CD8-positive, alpha-beta memory T cell (primary cell): ENCODE measurements at regions not wholly inside any gene's neighbourhood (a gene's known extent, or its start where the extent isn't known, plus 50 kb on each side); places are given as distances from the start of the nearest gene placed in this dataset.

Experiments
- CTCF ChIA-PET: fragments of 350-600 bp; sonication (Branson Sonifier 250); formaldehyde crosslinking; loops from one replicate; lab custom pipeline; 2021; ENCODE audit warnings: antibody characterized with exemption; lab: Charles Lee
- POLR2A ChIA-PET: fragments of 350-600 bp; sonication (Branson Sonifier 250); formaldehyde crosslinking; loops from one replicate; lab custom pipeline; 2021; ENCODE audit warnings: antibody characterized with exemption; lab: Charles Lee
- DNase-seq, 5 donors: peaks; one replicate each; pipeline versions ENCODE4 v3.0.0 to v3.0.0-alpha.2; 2020 to 2022; ENCODE audit warnings: mixed read lengths in 1 of 5
- H3K27ac ChIP-seq: one replicate; pipeline ENCODE4 v1.7.0; 2013; ENCODE audit warnings: low read depth, mild to moderate bottlenecking, low read length, moderate library complexity
- H3K27me3 ChIP-seq: 2 replicates; pipeline ENCODE4 v1.7.0; 2013; ENCODE audit warnings: low read length, mild to moderate bottlenecking; ENCODE audit not compliant: insufficient read depth, poor library complexity, severe bottlenecking
- H3K36me3 ChIP-seq: 2 replicates; pipeline ENCODE4 v1.7.0; 2013; ENCODE audit warnings: mild to moderate bottlenecking, low read length, moderate library complexity; ENCODE audit not compliant: insufficient read depth
- H3K4me1 ChIP-seq: 2 replicates; pipeline ENCODE4 v1.7.0; 2013; ENCODE audit warnings: mild to moderate bottlenecking, low read length, moderate library complexity; ENCODE audit not compliant: insufficient read depth
- H3K4me3 ChIP-seq: 2 replicates; pipeline ENCODE4 v1.7.0; 2013; ENCODE audit warnings: mild to moderate bottlenecking, low read length
- H3K9me3 ChIP-seq: 2 replicates; pipeline ENCODE4 v1.7.0; 2013; ENCODE audit warnings: mild to moderate bottlenecking, low read length
- H3K27ac Mint-ChIP-seq, 8 donors: one replicate each; pipeline ENCODE4 v1.8.0; 2020 to 2021; ENCODE audit warnings: mixed read lengths in 8 of 8, mild to moderate bottlenecking in 6 of 8, inconsistent platforms in 3 of 8, moderate library complexity in 3 of 8
- H3K27me3 Mint-ChIP-seq, 2 donors: one replicate each; pipeline ENCODE4 v1.8.0; 2020 to 2021; ENCODE audit warnings: mixed read lengths in 2 of 2, mild to moderate bottlenecking in 1 of 2, moderate library complexity in 1 of 2
- H3K36me3 Mint-ChIP-seq, 3 donors: one replicate each; pipeline ENCODE4 v1.8.0; 2020 to 2021; ENCODE audit warnings: mixed read lengths in 3 of 3, inconsistent platforms in 1 of 3, mild to moderate bottlenecking in 1 of 3
- H3K4me1 Mint-ChIP-seq, 3 donors: one replicate each; pipeline ENCODE4 v1.8.0; 2020 to 2021; ENCODE audit warnings: mixed read lengths in 3 of 3, inconsistent platforms in 1 of 3, mild to moderate bottlenecking in 1 of 3
- H3K4me3 Mint-ChIP-seq, 7 donors: one replicate each; pipeline ENCODE4 v1.8.0; 2020 to 2021; ENCODE audit warnings: mixed read lengths in 7 of 7, mild to moderate bottlenecking in 6 of 7, moderate library complexity in 4 of 7, inconsistent platforms in 2 of 7
- H3K9me3 Mint-ChIP-seq, 5 donors: one replicate each; pipeline ENCODE4 v1.8.0; 2020 to 2022; ENCODE audit warnings: mixed read lengths in 5 of 5, mild to moderate bottlenecking in 3 of 5, moderate library complexity in 2 of 5, inconsistent platforms in 1 of 5

DNA sequence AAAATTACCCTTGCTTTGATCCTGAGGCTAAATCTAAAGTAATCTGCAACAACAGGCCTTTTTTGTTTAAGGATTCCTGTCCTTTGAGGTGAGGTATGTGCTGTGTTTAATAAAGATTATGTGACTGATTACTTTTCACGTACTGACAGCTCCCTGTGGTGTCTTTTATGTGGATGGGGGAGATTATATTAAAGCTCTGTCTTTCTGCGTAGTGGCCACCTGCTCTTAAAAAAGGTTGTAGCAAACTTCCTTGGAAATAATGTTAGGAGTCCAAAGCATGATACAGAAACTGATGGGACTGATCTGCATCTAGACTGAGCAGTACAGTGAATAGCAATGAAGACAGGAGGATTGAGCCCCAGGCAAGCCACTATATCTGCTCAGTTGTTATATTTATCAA, 453.0 kb upstream of the GOLIM4 start:
- H3K36me3 ChIP-seq: no peaks in the 10 kb centered on the region
- no peaks in the 10 kb centered on the region for H3K9me3 ChIP-seq
- Mint-ChIP-seq H3K27me3 (no peaks in the 10 kb centered on the region), H3K4me3 (no peak overlapping the region), H3K27ac (no peak overlapping the region), H3K4me1 (no peaks in the 10 kb centered on the region), H3K9me3 (peaks cover 2 to 15% (median 3%) of the 10 kb centered on the region in 5 donors), H3K36me3 (no peaks in the 10 kb centered on the region)
- POLR2A ChIA-PET: no interaction called here
- H3K4me1 ChIP-seq: no peaks in the 10 kb centered on the region
- H3K27me3 ChIP-seq: no peaks in the 10 kb centered on the region
- no peak overlapping the region for H3K27ac ChIP-seq
- DNase-seq: no peak
- CTCF ChIA-PET: no interaction called here
- H3K4me3 ChIP-seq: no peak overlapping the region

- H3K4me3 ChIP-seq: no peak overlapping the region
- ChIA-PET POLR2A (no interaction called here), CTCF (no interaction called here)
- no peak overlapping the region for H3K4me3 Mint-ChIP-seq
- no peaks in the 10 kb centered on the region for H3K4me1 Mint-ChIP-seq
- no peaks in the 10 kb centered on the region for H3K9me3 ChIP-seq
- peaks cover 2 to 21% (median 10%) of the 10 kb centered on the region in 5 donors for H3K9me3 Mint-ChIP-seq
- no peak for DNase-seq
- H3K27ac ChIP-seq: no peak overlapping the region
- H3K36me3 ChIP-seq: no peaks in the 10 kb centered on the region
- H3K27ac Mint-ChIP-seq: no peak overlapping the region
- H3K36me3 Mint-ChIP-seq: no peaks in the 10 kb centered on the region
- no peaks in the 10 kb centered on the region for H3K27me3 Mint-ChIP-seq
- H3K27me3 ChIP-seq: no peaks in the 10 kb centered on the region
- H3K4me1 ChIP-seq: no peaks in the 10 kb centered on the region
These were observed 451.0 kb upstream of the GOLIM4 start for GRCh38 chr3:168546707-168547106.

GRCh38 chr3:168545591-168545990, 449.9 kb upstream of the GOLIM4 start:
- DNase-seq: no peak
- CTCF ChIA-PET: no interaction called here
- POLR2A ChIA-PET: no interaction called here
- H3K27me3 Mint-ChIP-seq: no peaks in the 10 kb centered on the region
- Histone ChIP-seq H3K27me3 (no peaks in the 10 kb centered on the region), H3K4me3 (no peak overlapping the region), H3K36me3 (no peaks in the 10 kb centered on the region), H3K9me3 (no peaks in the 10 kb centered on the region), H3K4me1 (no peaks in the 10 kb centered on the region), H3K27ac (no peak overlapping the region)
- no peaks in the 10 kb centered on the region for H3K36me3 Mint-ChIP-seq
- H3K9me3 Mint-ChIP-seq: peaks cover 2 to 27% (median 9%) of the 10 kb centered on the region in 5 donors
- no peak overlapping the region for H3K27ac Mint-ChIP-seq
- no peaks in the 10 kb centered on the region for H3K4me1 Mint-ChIP-seq
- H3K4me3 Mint-ChIP-seq: no peak overlapping the region

DNA sequence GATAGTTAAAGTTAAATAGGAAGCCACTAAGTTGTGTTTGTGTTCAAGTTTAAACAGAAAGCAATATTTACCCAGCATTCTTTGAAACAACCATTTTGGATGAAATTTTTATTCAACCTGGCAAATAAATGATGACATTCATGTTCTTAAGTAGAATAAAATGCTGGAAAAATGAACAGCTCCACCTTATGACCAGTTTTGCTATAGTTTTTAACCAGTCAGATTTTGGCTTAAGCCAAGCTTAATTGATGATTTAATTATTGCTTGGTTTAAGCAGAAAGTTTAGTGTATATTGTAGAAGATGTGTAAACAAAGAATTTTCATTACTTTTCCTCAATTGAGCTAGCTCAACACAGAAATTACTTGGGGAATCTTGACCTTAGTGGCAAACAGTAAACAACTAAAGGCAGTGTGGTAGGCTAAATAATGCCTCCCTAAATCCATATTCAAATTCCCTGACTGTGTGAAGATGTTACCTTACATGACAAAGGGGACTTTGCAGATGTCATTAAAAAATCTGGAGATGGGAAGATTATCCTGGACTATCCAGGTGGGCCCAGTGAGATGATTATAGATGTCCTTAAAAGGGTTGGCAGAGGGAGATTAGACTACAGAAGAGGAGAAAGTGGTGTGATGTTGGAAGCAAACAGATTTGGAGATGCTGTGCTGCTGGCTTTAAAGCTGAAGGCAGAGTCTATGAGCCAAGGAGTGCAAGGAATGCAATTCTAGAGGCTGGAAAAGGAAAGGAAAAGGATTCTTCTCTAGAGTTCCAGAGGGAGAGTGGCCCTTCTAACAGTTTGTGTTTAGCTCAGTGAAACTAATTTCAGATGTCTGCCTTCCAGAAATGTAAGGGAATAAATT, 448.6 kb upstream of the GOLIM4 start:
- no peaks in the 10 kb centered on the region for H3K27me3 ChIP-seq
- H3K27ac Mint-ChIP-seq: no peak overlapping the region
- no peak for DNase-seq
- no peak overlapping the region for H3K4me3 ChIP-seq
- ChIA-PET CTCF (no interaction called here), POLR2A (no interaction called here)
- peaks cover 2 to 21% (median 7%) of the 10 kb centered on the region in 5 donors for H3K9me3 Mint-ChIP-seq
- H3K9me3 ChIP-seq: no peaks in the 10 kb centered on the region
- no peaks in the 10 kb centered on the region for H3K4me1 Mint-ChIP-seq
- no peak overlapping the region for H3K27ac ChIP-seq
- no peaks in the 10 kb centered on the region for H3K27me3 Mint-ChIP-seq
- no peaks in the 10 kb centered on the region for H3K4me1 ChIP-seq
- H3K36me3 ChIP-seq: no peaks in the 10 kb centered on the region
- no peaks in the 10 kb centered on the region for H3K36me3 Mint-ChIP-seq
- H3K4me3 Mint-ChIP-seq: no peak overlapping the region

DNA sequence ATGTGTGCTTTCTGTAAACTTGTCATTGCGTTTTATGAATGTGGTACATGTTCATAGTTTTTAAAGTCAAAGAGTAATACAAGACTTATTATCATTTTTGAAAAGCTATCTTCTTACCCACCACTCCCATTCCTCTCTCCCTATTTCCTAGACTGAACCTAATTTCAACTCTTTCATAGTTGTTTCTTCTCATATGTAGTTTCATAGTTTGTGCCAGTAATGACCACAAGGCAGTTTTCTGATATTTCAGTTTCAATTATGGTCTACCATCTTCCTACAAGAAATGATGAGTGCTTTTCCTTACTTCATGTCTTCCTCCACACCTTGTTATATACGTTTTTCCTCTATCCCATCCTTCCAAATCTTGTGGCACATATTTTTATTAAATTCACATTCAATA, 445.0 kb upstream of the GOLIM4 start:
- no peaks in the 10 kb centered on the region for H3K4me1 Mint-ChIP-seq
- H3K4me3 Mint-ChIP-seq: no peak overlapping the region

GRCh38 chr3:168539909-168540308, 444.2 kb upstream of the GOLIM4 start:
- H3K27ac Mint-ChIP-seq: no peak overlapping the region
- POLR2A ChIA-PET: no interaction called here
- H3K27ac ChIP-seq: no peak overlapping the region
- H3K4me3 ChIP-seq: no peak overlapping the region
- H3K9me3 Mint-ChIP-seq: peaks cover 0 to 22% (median 7%) of the 10 kb centered on the region in 5 donors
- no peaks in the 10 kb centered on the region for H3K27me3 ChIP-seq
- H3K36me3 Mint-ChIP-seq: no peaks in the 10 kb centered on the region
- no peaks in the 10 kb centered on the region for H3K9me3 ChIP-seq
- no peaks in the 10 kb centered on the region for H3K27me3 Mint-ChIP-seq
- no peaks in the 10 kb centered on the region for H3K4me1 ChIP-seq
- H3K36me3 ChIP-seq: no peaks in the 10 kb centered on the region
- H3K4me3 Mint-ChIP-seq: no peak overlapping the region
- CTCF ChIA-PET: no interaction called here
- DNase-seq: no peak
- no peaks in the 10 kb centered on the region for H3K4me1 Mint-ChIP-seq

More for the DNA sequence above, 445.0 kb upstream of the GOLIM4 start:
- H3K4me1 ChIP-seq: no peaks in the 10 kb centered on the region
- no peak overlapping the region for H3K4me3 ChIP-seq
- H3K27me3 ChIP-seq: no peaks in the 10 kb centered on the region
- no peak overlapping the region for H3K27ac ChIP-seq
- DNase-seq: no peak
- no peaks in the 10 kb centered on the region for H3K36me3 ChIP-seq
- Mint-ChIP-seq H3K36me3 (no peaks in the 10 kb centered on the region), H3K27ac (no peak overlapping the region), H3K27me3 (no peaks in the 10 kb centered on the region), H3K9me3 (peaks cover 2 to 22% (median 7%) of the 10 kb centered on the region in 5 donors)
- H3K9me3 ChIP-seq: no peaks in the 10 kb centered on the region
- CTCF ChIA-PET: no interaction called here
- POLR2A ChIA-PET: no interaction called here

DNA sequence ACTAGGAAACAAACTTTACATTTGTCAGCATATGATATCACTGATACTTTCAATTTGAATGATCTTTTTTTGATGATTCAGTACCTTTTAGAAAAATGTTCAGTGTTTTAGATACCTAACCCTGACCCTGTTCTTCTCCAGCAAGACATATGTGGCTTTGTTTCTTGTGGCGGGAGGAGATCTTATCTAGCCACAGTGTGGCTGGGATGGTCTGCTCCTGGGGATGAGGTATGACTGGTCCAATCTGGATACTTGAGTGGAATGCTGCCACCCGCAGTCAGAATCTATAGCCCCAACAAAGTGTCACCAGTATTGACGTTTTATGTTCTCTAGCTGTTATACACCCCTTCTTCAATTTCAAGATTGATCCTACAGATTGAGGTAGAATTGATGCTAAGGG, 439.0 kb upstream of the GOLIM4 start:
- Mint-ChIP-seq H3K27ac (no peak overlapping the region), H3K27me3 (no peaks in the 10 kb centered on the region), H3K36me3 (no peaks in the 10 kb centered on the region), H3K9me3 (peaks cover 2 to 20% (median 2%) of the 10 kb centered on the region in 5 donors), H3K4me1 (no peaks in the 10 kb centered on the region), H3K4me3 (no peak overlapping the region)
- POLR2A ChIA-PET: no interaction called here
- CTCF ChIA-PET: no interaction called here
- H3K9me3 ChIP-seq: no peaks in the 10 kb centered on the region
- no peak overlapping the region for H3K4me3 ChIP-seq
- H3K27me3 ChIP-seq: no peaks in the 10 kb centered on the region
- no peak for DNase-seq
- no peak overlapping the region for H3K27ac ChIP-seq
- no peaks in the 10 kb centered on the region for H3K36me3 ChIP-seq
- no peaks in the 10 kb centered on the region for H3K4me1 ChIP-seq

DNA sequence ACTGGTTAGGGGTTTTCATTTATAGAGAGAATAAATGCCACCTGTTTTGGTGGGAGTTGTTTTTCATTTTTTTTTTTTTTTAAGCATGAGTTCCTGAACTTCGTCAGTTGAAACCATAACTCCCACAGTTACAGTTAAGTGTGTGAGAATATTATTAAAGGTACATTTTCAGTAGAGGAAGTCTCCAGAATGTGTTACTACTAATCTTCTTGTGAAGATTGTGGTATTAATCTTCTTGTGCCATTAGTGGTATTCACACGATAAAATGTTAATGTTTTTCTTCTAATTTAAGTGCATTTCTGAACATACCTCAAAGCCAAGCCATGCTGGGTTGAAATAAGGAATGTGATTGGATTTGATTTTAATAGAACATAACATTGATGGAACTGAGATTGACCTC, 437.9 kb upstream of the GOLIM4 start:
- H3K9me3 Mint-ChIP-seq: peaks cover 2 to 24% (median 5%) of the 10 kb centered on the region in 5 donors
- CTCF ChIA-PET: no interaction called here

More for the DNA sequence above, 437.9 kb upstream of the GOLIM4 start:
- DNase-seq: no peak
- Histone ChIP-seq H3K27me3 (no peaks in the 10 kb centered on the region), H3K9me3 (no peaks in the 10 kb centered on the region), H3K27ac (no peak overlapping the region), H3K4me3 (no peak overlapping the region), H3K4me1 (no peaks in the 10 kb centered on the region), H3K36me3 (no peaks in the 10 kb centered on the region)
- no peaks in the 10 kb centered on the region for H3K36me3 Mint-ChIP-seq
- no peak overlapping the region for H3K27ac Mint-ChIP-seq
- no peaks in the 10 kb centered on the region for H3K4me1 Mint-ChIP-seq
- POLR2A ChIA-PET: no interaction called here
- H3K27me3 Mint-ChIP-seq: no peaks in the 10 kb centered on the region
- no peak overlapping the region for H3K4me3 Mint-ChIP-seq
